ENCODE measurements at regions not wholly inside any gene's neighbourhood (a gene's known extent, or its start where the extent isn't known, plus 50 kb on each side); places are given as distances from the start of the nearest gene placed in this dataset.

GRCh38 chr7:10537764-10538163, 435.9 kb upstream of the PHF14 start:
- TF ChIP-seq EZH2 (IDR thresholded peaks at IDR 0.05; ENCODE audit: low read depth) (no peak), CTCF (conservative IDR thresholded peaks at IDR 0.05) (no peak)
